ENCODE measurements at regions not wholly inside any gene's neighbourhood (a gene's known extent, or its start where the extent isn't known, plus 50 kb on each side); places are given as distances from the start of the nearest gene placed in this dataset.

DNA sequence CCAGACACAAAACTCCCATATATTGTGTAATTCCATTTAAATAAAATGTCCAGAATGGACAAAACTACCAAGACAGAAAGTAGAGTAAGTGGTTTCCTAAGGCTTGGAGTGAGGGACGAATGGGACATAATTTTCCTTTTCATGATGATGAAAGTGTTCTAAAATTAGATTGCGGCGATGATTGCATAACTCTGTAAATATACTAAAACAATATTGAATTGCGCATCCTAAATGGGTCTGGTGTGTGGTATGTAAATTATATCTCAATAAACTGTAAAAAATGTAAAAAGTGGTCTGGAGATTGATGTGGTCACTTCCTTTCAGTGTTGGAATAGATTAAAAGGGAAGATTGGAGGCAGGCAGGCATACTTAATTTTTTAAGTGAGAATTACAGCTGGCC is 105.9 kb upstream of the KCNAB1 start:
- H3K36me3 ChIP-seq (ENCODE audit: insufficient read depth), result no peaks in the 10 kb centered on the region
- no peak overlapping the region for H3K9ac ChIP-seq
- no peak overlapping the region for H3K27ac ChIP-seq
- H4K20me1 ChIP-seq (ENCODE audit: insufficient read depth), result no peaks in the 10 kb centered on the region
- no peak overlapping the region for H3K4me3 ChIP-seq (IDR thresholded peaks at IDR 0.05; ENCODE audit: insufficient read depth, low read depth, low read length)
- TF ChIP-seq, protein P1, sequence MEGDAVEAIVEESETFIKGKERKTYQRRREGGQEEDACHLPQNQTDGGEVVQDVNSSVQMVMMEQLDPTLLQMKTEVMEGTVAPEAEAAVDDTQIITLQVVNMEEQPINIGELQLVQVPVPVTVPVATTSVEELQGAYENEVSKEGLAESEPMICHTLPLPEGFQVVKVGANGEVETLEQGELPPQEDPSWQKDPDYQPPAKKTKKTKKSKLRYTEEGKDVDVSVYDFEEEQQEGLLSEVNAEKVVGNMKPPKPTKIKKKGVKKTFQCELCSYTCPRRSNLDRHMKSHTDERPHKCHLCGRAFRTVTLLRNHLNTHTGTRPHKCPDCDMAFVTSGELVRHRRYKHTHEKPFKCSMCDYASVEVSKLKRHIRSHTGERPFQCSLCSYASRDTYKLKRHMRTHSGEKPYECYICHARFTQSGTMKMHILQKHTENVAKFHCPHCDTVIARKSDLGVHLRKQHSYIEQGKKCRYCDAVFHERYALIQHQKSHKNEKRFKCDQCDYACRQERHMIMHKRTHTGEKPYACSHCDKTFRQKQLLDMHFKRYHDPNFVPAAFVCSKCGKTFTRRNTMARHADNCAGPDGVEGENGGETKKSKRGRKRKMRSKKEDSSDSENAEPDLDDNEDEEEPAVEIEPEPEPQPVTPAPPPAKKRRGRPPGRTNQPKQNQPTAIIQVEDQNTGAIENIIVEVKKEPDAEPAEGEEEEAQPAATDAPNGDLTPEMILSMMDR (conservative IDR thresholded peaks at IDR 0.05; ENCODE audit: low read depth, low read length), result no peak
- H3K4me1 ChIP-seq (ENCODE audit: low read depth, poor library complexity, severe bottlenecking), result peaks cover 4% of the 10 kb centered on the region
- no peaks in the 10 kb centered on the region for H3K27me3 ChIP-seq (ENCODE audit: insufficient read depth, low read depth)
- H3K79me2 ChIP-seq (ENCODE audit: insufficient read depth, low read depth), result no peaks in the 10 kb centered on the region
- H2AFZ ChIP-seq (ENCODE audit: low read depth), result no peak overlapping the region
- no peak overlapping the region for H3K4me2 ChIP-seq

DNA sequence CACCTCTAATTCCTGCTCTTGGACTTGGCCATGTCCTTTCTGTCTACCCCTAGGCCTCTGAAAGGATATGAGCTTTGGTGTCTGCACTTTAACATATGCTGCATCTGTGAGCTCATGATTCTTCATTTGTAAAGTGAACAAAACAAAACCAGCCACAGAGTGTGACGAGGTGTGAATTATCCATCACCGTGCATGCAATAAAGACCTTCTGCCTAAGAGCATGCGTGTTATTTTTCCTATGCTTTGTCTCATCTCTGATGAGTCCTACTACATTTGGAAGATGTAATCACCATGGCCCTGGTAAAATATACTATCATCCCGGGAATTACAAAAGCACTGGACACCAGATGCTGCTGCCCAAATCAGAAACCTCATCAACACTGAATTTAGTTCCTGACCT is 103.5 kb upstream of the KCNAB1 start:
- Histone ChIP-seq H3K4me1 (ENCODE audit: low read depth, poor library complexity, severe bottlenecking) (no peaks in the 10 kb centered on the region), H3K9ac (no peak overlapping the region), H3K4me2 (no peak overlapping the region), H3K27me3 (ENCODE audit: insufficient read depth, low read depth) (no peaks in the 10 kb centered on the region), H3K36me3 (ENCODE audit: insufficient read depth) (no peaks in the 10 kb centered on the region), H2AFZ (ENCODE audit: low read depth) (no peak overlapping the region), H3K79me2 (ENCODE audit: insufficient read depth, low read depth) (no peaks in the 10 kb centered on the region), H4K20me1 (ENCODE audit: insufficient read depth) (no peaks in the 10 kb centered on the region), H3K27ac (no peak overlapping the region), H3K4me3 (IDR thresholded peaks at IDR 0.05; ENCODE audit: insufficient read depth, low read depth, low read length) (no peak overlapping the region)
- TF ChIP-seq, protein P1 (conservative IDR thresholded peaks at IDR 0.05; ENCODE audit: low read depth, low read length), result no peak

DNA sequence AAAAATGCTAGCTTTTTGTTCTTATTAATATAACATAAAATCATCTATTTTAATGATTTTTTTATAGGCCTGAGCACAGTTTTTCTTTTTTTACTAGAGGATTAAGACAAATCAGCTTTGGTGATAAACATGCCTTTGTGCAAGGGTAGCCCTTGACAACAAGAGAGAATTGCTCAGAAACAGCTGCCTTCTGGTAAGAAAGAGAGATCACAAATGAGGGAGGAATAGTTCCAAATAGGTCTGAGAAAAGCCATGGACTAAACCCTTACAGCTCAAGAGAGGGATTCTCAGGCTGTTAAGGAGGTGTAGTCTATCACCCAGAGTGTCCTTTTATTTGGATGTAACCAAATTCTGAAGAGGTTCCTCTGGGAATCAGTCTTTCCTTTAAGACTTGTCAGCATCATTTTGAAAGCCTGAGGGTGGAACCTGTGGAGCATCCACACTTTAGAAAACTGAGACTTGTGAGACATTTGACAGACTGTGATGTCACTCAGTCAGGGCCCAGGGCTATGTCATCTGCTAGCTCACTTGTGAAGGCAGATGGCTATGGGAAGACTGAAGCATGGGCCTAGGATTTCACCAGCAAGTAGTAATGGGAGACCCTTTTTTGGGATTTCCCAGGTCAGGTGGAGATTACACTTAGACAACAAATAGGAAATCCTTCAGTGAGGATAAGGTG is 102.9 kb upstream of the KCNAB1 start:
- TF ChIP-seq, protein P1 (conservative IDR thresholded peaks at IDR 0.05; ENCODE audit: low read depth, low read length), result no peak
- Histone ChIP-seq H4K20me1 (ENCODE audit: insufficient read depth) (no peaks in the 10 kb centered on the region), H3K27me3 (ENCODE audit: insufficient read depth, low read depth) (no peaks in the 10 kb centered on the region), H3K9ac (no peak overlapping the region), H2AFZ (ENCODE audit: low read depth) (no peak overlapping the region), H3K4me3 (IDR thresholded peaks at IDR 0.05; ENCODE audit: insufficient read depth, low read depth, low read length) (no peak overlapping the region), H3K36me3 (ENCODE audit: insufficient read depth) (no peaks in the 10 kb centered on the region), H3K4me1 (ENCODE audit: low read depth, poor library complexity, severe bottlenecking) (no peaks in the 10 kb centered on the region), H3K79me2 (ENCODE audit: insufficient read depth, low read depth) (no peaks in the 10 kb centered on the region), H3K4me2 (no peak overlapping the region), H3K27ac (no peak overlapping the region)

DNA sequence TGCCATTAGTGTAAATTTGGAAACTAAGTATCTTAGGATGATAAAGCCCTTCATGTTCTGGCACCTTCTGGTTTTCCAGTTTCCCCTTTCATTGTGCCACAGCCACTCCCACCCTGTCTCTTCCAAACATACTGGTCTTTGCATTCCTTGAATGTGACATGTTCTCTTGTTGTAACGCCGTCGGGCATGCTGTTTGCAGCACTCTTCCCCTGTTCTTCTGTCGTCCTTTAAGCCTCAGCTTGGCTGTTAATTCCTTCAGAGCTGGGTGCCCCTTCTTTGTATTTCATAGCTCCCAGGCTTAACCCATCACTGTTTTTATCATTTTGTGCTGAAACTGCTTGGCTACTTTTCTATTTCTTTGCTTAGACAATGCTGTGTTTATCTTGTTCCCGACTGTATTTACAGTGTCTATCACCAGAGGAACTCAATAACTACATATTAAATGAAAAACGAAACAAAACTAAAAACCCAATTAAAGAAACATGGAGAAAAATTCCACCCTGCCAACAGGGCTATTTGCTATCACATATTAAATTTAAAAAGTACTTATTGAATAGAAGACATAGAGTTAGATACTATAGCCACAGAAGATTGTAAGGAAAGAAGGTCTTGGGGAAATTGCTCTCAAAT is 95.4 kb upstream of the KCNAB1 start:
- H3K36me3 ChIP-seq (ENCODE audit: insufficient read depth), result no peaks in the 10 kb centered on the region
- no peaks in the 10 kb centered on the region for H4K20me1 ChIP-seq (ENCODE audit: insufficient read depth)
- H3K4me2 ChIP-seq, result no peak overlapping the region
- no peak overlapping the region for H2AFZ ChIP-seq (ENCODE audit: low read depth)
- no peaks in the 10 kb centered on the region for H3K4me1 ChIP-seq (ENCODE audit: low read depth, poor library complexity, severe bottlenecking)
- no peak overlapping the region for H3K27ac ChIP-seq
- H3K27me3 ChIP-seq (ENCODE audit: insufficient read depth, low read depth), result no peaks in the 10 kb centered on the region
- H3K79me2 ChIP-seq (ENCODE audit: insufficient read depth, low read depth), result no peaks in the 10 kb centered on the region
- no peak overlapping the region for H3K4me3 ChIP-seq (IDR thresholded peaks at IDR 0.05; ENCODE audit: insufficient read depth, low read depth, low read length)
- TF ChIP-seq, protein P1 (conservative IDR thresholded peaks at IDR 0.05; ENCODE audit: low read depth, low read length), result no peak
- no peak overlapping the region for H3K9ac ChIP-seq

All from KMS-11 (cell line).